Right atrium auricular region (tissue), 2 donors: ENCODE measurements at regions not wholly inside any gene's neighbourhood (a gene's known extent, or its start where the extent isn't known, plus 50 kb on each side); places are given as distances from the start of the nearest gene placed in this dataset.

Experiments
- DNase-seq: peaks from one replicate; pipeline ENCODE4 v3.0.0-alpha.2; 2019; ENCODE audit warnings: low spot score
- H3K27ac ChIP-seq, 2 donors: fragments of 200-600 bp; sonication (generic); 1 replicate in 1 of 2; 2 replicates in 1 of 2; pipeline ENCODE4 v1.5.1; 2016 to 2019
- H3K27me3 ChIP-seq, 2 donors: fragments of 200-600 bp; sonication (generic); one replicate each; pipeline versions ENCODE4 v1.5.1 to v1.6.0; 2017 to 2019
- H3K36me3 ChIP-seq: fragments of 200-600 bp; sonication (generic); one replicate; pipeline ENCODE4 v1.5.1; 2016
- H3K4me1 ChIP-seq, 2 donors: fragments of 200-600 bp; sonication (generic); one replicate each; pipeline versions ENCODE4 v1.5.1 to v1.6.0; 2017 to 2019
- H3K4me3 ChIP-seq, 2 donors: fragments of 200-600 bp; sonication (generic); 1 replicate in 1 of 2; 2 replicates in 1 of 2; pipeline ENCODE4 v1.5.1; 2017 to 2019; ENCODE audit warnings: mild to moderate bottlenecking in 1 of 2, moderate library complexity in 1 of 2
- H3K9me3 ChIP-seq, 2 donors: fragments of 200-600 bp; sonication (generic); one replicate each; pipeline ENCODE4 v1.5.1; 2019
- CTCF ChIP-seq, 2 donors: fragments of 200-600 bp; sonication (generic); IDR thresholded peaks; one replicate each; pipeline ENCODE4 v1.5.1; 2019; ENCODE audit warnings: antibody characterized with exemption in 2 of 2

- Histone ChIP-seq H3K9me3 (no peaks in the 10 kb centered on the region), H3K27ac (no peak overlapping the region), H3K4me3 (no peak overlapping the region), H3K4me1 (no peaks in the 10 kb centered on the region), H3K27me3 (no peaks in the 10 kb centered on the region), H3K36me3 (no peaks in the 10 kb centered on the region)
- DNase-seq: no peak
- no peak for TF ChIP-seq CTCF (IDR thresholded peaks at IDR 0.05)
These were observed 128.7 kb downstream of the MAIP1 start for GRCh38 chr2:200084036-200084435.

- DNase-seq: no peak
- TF ChIP-seq CTCF (IDR thresholded peaks at IDR 0.05): no peak
- Histone ChIP-seq H3K27me3 (no peaks in the 10 kb centered on the region), H3K27ac (no peak overlapping the region), H3K4me1 (no peaks in the 10 kb centered on the region), H3K4me3 (no peak overlapping the region), H3K9me3 (no peaks in the 10 kb centered on the region), H3K36me3 (no peaks in the 10 kb centered on the region)
These were observed 131.5 kb downstream of the MAIP1 start for GRCh38 chr2:200086911-200087310.

- H3K4me3 ChIP-seq: no peak overlapping the region
- no peaks in the 10 kb centered on the region for H3K36me3 ChIP-seq
- no peak for DNase-seq
- no peak overlapping the region for H3K27ac ChIP-seq
- no peaks in the 10 kb centered on the region for H3K4me1 ChIP-seq
- H3K27me3 ChIP-seq: no peaks in the 10 kb centered on the region
- no peaks in the 10 kb centered on the region for H3K9me3 ChIP-seq
- no peak for TF ChIP-seq CTCF (IDR thresholded peaks at IDR 0.05)
These were observed 132.1 kb downstream of the MAIP1 start for GRCh38 chr2:200087451-200087850.

GRCh38 chr2:200089040-200089755 is 133.8 kb downstream of the MAIP1 start:
- no peaks in the 10 kb centered on the region for H3K4me1 ChIP-seq
- H3K36me3 ChIP-seq: no peaks in the 10 kb centered on the region
- H3K27me3 ChIP-seq: no peaks in the 10 kb centered on the region
- no peak overlapping the region for H3K27ac ChIP-seq
- H3K9me3 ChIP-seq: no peaks in the 10 kb centered on the region
- no peak overlapping the region for H3K4me3 ChIP-seq
- no peak for TF ChIP-seq CTCF (IDR thresholded peaks at IDR 0.05)
- DNase-seq: no peak

- Histone ChIP-seq H3K27ac (no peak overlapping the region), H3K9me3 (no peaks in the 10 kb centered on the region), H3K4me1 (no peaks in the 10 kb centered on the region), H3K36me3 (no peaks in the 10 kb centered on the region), H3K27me3 (no peaks in the 10 kb centered on the region), H3K4me3 (no peak overlapping the region)
- TF ChIP-seq CTCF (IDR thresholded peaks at IDR 0.05): no peak
- no peak for DNase-seq
These were observed 134.4 kb downstream of the MAIP1 start for GRCh38 chr2:200089756-200090109.

- DNase-seq: no peak
- no peaks in the 10 kb centered on the region for H3K36me3 ChIP-seq
- H3K4me3 ChIP-seq: no peak overlapping the region
- no peak overlapping the region for H3K27ac ChIP-seq
- H3K9me3 ChIP-seq: no peaks in the 10 kb centered on the region
- no peaks in the 10 kb centered on the region for H3K4me1 ChIP-seq
- no peak for TF ChIP-seq CTCF (IDR thresholded peaks at IDR 0.05)
- H3K27me3 ChIP-seq: no peaks in the 10 kb centered on the region
These were observed 135.3 kb downstream of the MAIP1 start for GRCh38 chr2:200090683-200091082.
